Astrocyte (in vitro differentiated cells and primary cell): ENCODE measurements at regions not wholly inside any gene's neighbourhood (a gene's known extent, or its start where the extent isn't known, plus 50 kb on each side); places are given as distances from the start of the nearest gene placed in this dataset.

Source experiments
- DNase-seq: peaks from one replicate; pipeline ENCODE4 v3.0.0-alpha.2; 2010; ENCODE audit warnings: low read depth
- FAIRE-seq: peaks from 2 replicates; lab custom pipeline; 2011; peaks lifted over from hg19 to GRCh38; lab: Jason Lieb, UNC
- H2AFZ ChIP-seq: 2 replicates; pipeline ENCODE4 v1.6.0; 2012; ENCODE audit warnings: low read depth, low read length, inconsistent platforms
- H3K27ac ChIP-seq: 2 replicates; pipeline ENCODE4 v1.5.1; 2011; ENCODE audit warnings: low read depth, low read length, inconsistent platforms
- H3K27me3 ChIP-seq: 2 replicates; pipeline ENCODE4 v1.6.0; 2011; ENCODE audit warnings: low read length, inconsistent platforms; ENCODE audit not compliant: insufficient read depth
- H3K36me3 ChIP-seq: 2 replicates; pipeline ENCODE4 v1.5.1; 2011; ENCODE audit warnings: low read length, inconsistent platforms; ENCODE audit not compliant: insufficient read depth
- H3K4me1 ChIP-seq: 2 replicates; pipeline ENCODE4 v1.5.1; 2011; ENCODE audit warnings: low read length, inconsistent platforms; ENCODE audit not compliant: insufficient read depth
- H3K4me2 ChIP-seq: 2 replicates; pipeline ENCODE4 v1.6.0; 2012; ENCODE audit warnings: low read length, inconsistent platforms
- H3K4me3 ChIP-seq: 2 replicates; pipeline ENCODE4 v1.5.1; 2011; ENCODE audit warnings: low read depth, mild to moderate bottlenecking, low read length, inconsistent platforms; ENCODE audit not compliant: insufficient read depth
- H3K79me2 ChIP-seq: 2 replicates; pipeline ENCODE4 v1.6.0; 2012; ENCODE audit warnings: mild to moderate bottlenecking, low read length, inconsistent platforms; ENCODE audit not compliant: insufficient read depth
- H3K9ac ChIP-seq: 2 replicates; pipeline ENCODE4 v1.6.0; 2012; ENCODE audit warnings: mild to moderate bottlenecking, low read length, inconsistent platforms
- H3K9me3 ChIP-seq: 2 replicates; pipeline ENCODE4 v1.5.1; 2012; ENCODE audit warnings: low read depth, mild to moderate bottlenecking, low read length, inconsistent platforms; ENCODE audit not compliant: insufficient read depth
- H4K20me1 ChIP-seq: 2 replicates; pipeline ENCODE4 v1.6.0; 2012; ENCODE audit warnings: low read length, inconsistent platforms; ENCODE audit not compliant: insufficient read depth
- H3K27ac Mint-ChIP-seq: one replicate; pipeline ENCODE4 v1.8.0; 2021; ENCODE audit warnings: mild to moderate bottlenecking, mixed read lengths; ENCODE audit not compliant: unreplicated experiment
- H3K27me3 Mint-ChIP-seq: one replicate; pipeline ENCODE4 v1.8.0; 2021; ENCODE audit warnings: low read depth, mixed read lengths; ENCODE audit not compliant: unreplicated experiment
- H3K36me3 Mint-ChIP-seq: one replicate; pipeline ENCODE4 v1.8.0; 2021; ENCODE audit warnings: low read depth, mixed read lengths; ENCODE audit not compliant: unreplicated experiment
- H3K4me1 Mint-ChIP-seq: one replicate; pipeline ENCODE4 v1.8.0; 2021; ENCODE audit warnings: low read depth, mixed read lengths; ENCODE audit not compliant: unreplicated experiment
- H3K4me3 Mint-ChIP-seq: one replicate; pipeline ENCODE4 v1.8.0; 2021; ENCODE audit warnings: mild to moderate bottlenecking, moderate library complexity, mixed read lengths; ENCODE audit not compliant: unreplicated experiment
- H3K9me3 Mint-ChIP-seq: one replicate; pipeline ENCODE4 v1.8.0; 2021; ENCODE audit warnings: mild to moderate bottlenecking, mixed read lengths; ENCODE audit not compliant: unreplicated experiment
- CTCF ChIP-seq: IDR thresholded peaks from 2 replicates; pipeline ENCODE4 v1.5.1; 2011; ENCODE audit warnings: low read depth, mild to moderate bottlenecking, inconsistent platforms, low read length, moderate library complexity; ENCODE audit not compliant: insufficient read depth
- EZH2 ChIP-seq: IDR thresholded peaks from 2 replicates; pipeline ENCODE4 v1.6.1; 2012; ENCODE audit warnings: mild to moderate bottlenecking, low read length, inconsistent platforms; ENCODE audit not compliant: insufficient read depth

GRCh38 chr13:80214521-80214991 lies 126.4 kb downstream of the SPRY2 start:
- no peak for TF ChIP-seq EZH2
- TF ChIP-seq CTCF: no peak
- H3K27me3 Mint-ChIP-seq: no peaks in the 10 kb centered on the region
- H3K9me3 Mint-ChIP-seq: no peaks in the 10 kb centered on the region
- Histone ChIP-seq H3K27ac (peak overlapping the region; percentile 11), H3K4me3 (no peak overlapping the region), H3K36me3 (no peaks in the 10 kb centered on the region), H3K9me3 (no peaks in the 10 kb centered on the region), H3K79me2 (no peaks in the 10 kb centered on the region), H2AFZ (no peak overlapping the region), H3K4me1 (peaks cover 30% of the 10 kb centered on the region), H3K27me3 (no peaks in the 10 kb centered on the region), H3K4me2 (no peak overlapping the region), H4K20me1 (no peaks in the 10 kb centered on the region), H3K9ac (no peak overlapping the region)
- H3K36me3 Mint-ChIP-seq: no peaks in the 10 kb centered on the region
- DNase-seq (peak; percentile 47), FAIRE-seq (no peak)
- peak overlapping the region; percentile 87 for H3K27ac Mint-ChIP-seq
- peaks cover 22% of the 10 kb centered on the region for H3K4me1 Mint-ChIP-seq
- no peak overlapping the region for H3K4me3 Mint-ChIP-seq

DNA sequence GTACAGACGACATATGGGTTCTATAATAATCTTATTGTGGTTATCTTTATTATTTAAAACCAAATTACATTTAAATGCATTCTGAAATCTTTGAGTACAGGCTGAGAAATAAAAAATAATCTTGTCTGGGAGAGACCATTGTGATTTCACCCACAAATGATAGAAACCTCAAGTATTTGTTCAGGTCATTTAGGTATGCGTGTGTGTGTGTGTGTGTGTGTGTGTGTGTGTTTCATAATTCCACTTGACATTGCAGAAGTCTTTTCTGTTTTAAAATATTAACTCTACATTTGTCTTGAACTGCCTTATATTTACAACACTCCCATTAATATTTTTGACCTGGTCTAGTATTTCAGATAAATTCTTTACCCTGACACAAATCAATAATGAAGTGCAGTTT lies 126.9 kb downstream of the SPRY2 start:
- DNase-seq (peak; percentile 72), FAIRE-seq (no peak)
- Mint-ChIP-seq H3K27me3 (no peaks in the 10 kb centered on the region), H3K36me3 (no peaks in the 10 kb centered on the region), H3K4me3 (no peak overlapping the region), H3K27ac (peak overlapping the region; percentile 87), H3K9me3 (no peaks in the 10 kb centered on the region), H3K4me1 (peaks cover 22% of the 10 kb centered on the region)
- Histone ChIP-seq H3K9me3 (no peaks in the 10 kb centered on the region), H3K27ac (no peak overlapping the region), H4K20me1 (no peaks in the 10 kb centered on the region), H3K36me3 (no peaks in the 10 kb centered on the region), H2AFZ (no peak overlapping the region), H3K4me2 (no peak overlapping the region), H3K4me1 (peaks cover 30% of the 10 kb centered on the region), H3K9ac (no peak overlapping the region), H3K79me2 (no peaks in the 10 kb centered on the region), H3K4me3 (no peak overlapping the region), H3K27me3 (no peaks in the 10 kb centered on the region)
- TF ChIP-seq CTCF (no peak), EZH2 (no peak)

- no peak overlapping the region for H3K4me2 ChIP-seq
- no peak overlapping the region for H3K27ac Mint-ChIP-seq
- H3K27me3 Mint-ChIP-seq: no peaks in the 10 kb centered on the region
- no peak overlapping the region for H2AFZ ChIP-seq
- no peaks in the 10 kb centered on the region for H3K36me3 ChIP-seq
- TF ChIP-seq EZH2 (no peak), CTCF (no peak)
- H3K4me1 Mint-ChIP-seq: peaks cover 22% of the 10 kb centered on the region
- DNase-seq (no peak), FAIRE-seq (no peak)
- H3K27me3 ChIP-seq: no peaks in the 10 kb centered on the region
- no peaks in the 10 kb centered on the region for H3K79me2 ChIP-seq
- no peak overlapping the region for H3K9ac ChIP-seq
- no peaks in the 10 kb centered on the region for H3K9me3 ChIP-seq
- H4K20me1 ChIP-seq: no peaks in the 10 kb centered on the region
- no peak overlapping the region for H3K4me3 Mint-ChIP-seq
- H3K27ac ChIP-seq: no peak overlapping the region
- H3K9me3 Mint-ChIP-seq: no peaks in the 10 kb centered on the region
- H3K4me1 ChIP-seq: peaks cover 25% of the 10 kb centered on the region
- H3K36me3 Mint-ChIP-seq: no peaks in the 10 kb centered on the region
- no peak overlapping the region for H3K4me3 ChIP-seq
These were observed 127.7 kb downstream of the SPRY2 start for GRCh38 chr13:80213201-80213600.
